ENCODE measurements at regions not wholly inside any gene's neighbourhood (a gene's known extent, or its start where the extent isn't known, plus 50 kb on each side); places are given as distances from the start of the nearest gene placed in this dataset.

- intact Hi-C loops (cut with micrococcal nuclease; ENCODE audit: unreplicated experiment), result no loop called here
- POLR2A ChIA-PET, result interaction anchor here (0.6 kb wide), 1 partner anchor 161 kb away, joined by 3 read pairs; no protein-coding TSS in a partner anchor
- Histone ChIP-seq H3K9me3 (ENCODE audit: low read length) (0 out of 2 replicates have a peak, but pooled peaks cover 5% of the 10 kb centered on the region), H3K9me2 (ENCODE audit: insufficient read depth, low read length) (no peaks in the 10 kb centered on the region), H2AFZ (ENCODE audit: low read length) (no peak overlapping the region), H4K20me1 (ENCODE audit: insufficient read depth, low read length) (no peaks in the 10 kb centered on the region), H3K36me3 (ENCODE audit: insufficient read depth, low read length) (no peaks in the 10 kb centered on the region), H3K79me2 (ENCODE audit: insufficient read depth, low read depth, low read length) (no peaks in the 10 kb centered on the region), H3K4me3 (ENCODE audit: low read depth, low read length, poor library complexity, severe bottlenecking) (no peak overlapping the region), H3K27ac (ENCODE audit: low read depth, low read length, poor library complexity, severe bottlenecking) (no peak overlapping the region), H3K4me1 (ENCODE audit: insufficient read depth, low read length, poor library complexity, severe bottlenecking) (no peaks in the 10 kb centered on the region), H3K4me2 (ENCODE audit: low read length) (no peak overlapping the region)
- TF ChIP-seq EZH2phosphoT487 (IDR thresholded peaks at IDR 0.05; ENCODE audit: borderline replicate concordance, low read depth, low read length) (no peak), CTCF (conservative IDR thresholded peaks at IDR 0.05; ENCODE audit: low read length) (no peak)
- DNase-seq (ENCODE audit: low spot score), result no peak
- CTCF ChIA-PET (ENCODE audit: unreplicated experiment), result no interaction called here
- no TSS peak for BruUV-seq (replicated peaks)
Measured at GRCh38 chr15:69548395-69549180, 96.0 kb downstream of the RPLP1 start.

GRCh38 chr15:69551391-69552056 lies 98.9 kb downstream of the RPLP1 start:
- CTCF ChIA-PET (ENCODE audit: unreplicated experiment), result no interaction called here
- no peak overlapping the region for H2AFZ ChIP-seq (ENCODE audit: low read length)
- H3K9me2 ChIP-seq (ENCODE audit: insufficient read depth, low read length), result no peaks in the 10 kb centered on the region
- intact Hi-C loops (cut with micrococcal nuclease; ENCODE audit: unreplicated experiment), result no loop called here
- H3K4me2 ChIP-seq (ENCODE audit: low read length), result no peak overlapping the region
- no peaks in the 10 kb centered on the region for H4K20me1 ChIP-seq (ENCODE audit: insufficient read depth, low read length)
- H3K4me3 ChIP-seq (ENCODE audit: low read depth, low read length, poor library complexity, severe bottlenecking), result no peak overlapping the region
- no peaks in the 10 kb centered on the region for H3K4me1 ChIP-seq (ENCODE audit: insufficient read depth, low read length, poor library complexity, severe bottlenecking)
- TF ChIP-seq EZH2phosphoT487 (IDR thresholded peaks at IDR 0.05; ENCODE audit: borderline replicate concordance, low read depth, low read length), result no peak
- no peak for TF ChIP-seq CTCF (conservative IDR thresholded peaks at IDR 0.05; ENCODE audit: low read length)
- POLR2A ChIA-PET, result no interaction called here
- no peaks in the 10 kb centered on the region for H3K79me2 ChIP-seq (ENCODE audit: insufficient read depth, low read depth, low read length)
- H3K9me3 ChIP-seq (ENCODE audit: low read length), result 0 out of 2 replicates have a peak, but pooled peaks cover 5% of the 10 kb centered on the region
- no TSS peak for BruUV-seq (replicated peaks)
- H3K27ac ChIP-seq (ENCODE audit: low read depth, low read length, poor library complexity, severe bottlenecking), result no peak overlapping the region
- H3K36me3 ChIP-seq (ENCODE audit: insufficient read depth, low read length), result no peaks in the 10 kb centered on the region
- DNase-seq (ENCODE audit: low spot score), result no peak
